ENCODE measurements at regions not wholly inside any gene's neighbourhood (a gene's known extent, or its start where the extent isn't known, plus 50 kb on each side); places are given as distances from the start of the nearest gene placed in this dataset.

DNA sequence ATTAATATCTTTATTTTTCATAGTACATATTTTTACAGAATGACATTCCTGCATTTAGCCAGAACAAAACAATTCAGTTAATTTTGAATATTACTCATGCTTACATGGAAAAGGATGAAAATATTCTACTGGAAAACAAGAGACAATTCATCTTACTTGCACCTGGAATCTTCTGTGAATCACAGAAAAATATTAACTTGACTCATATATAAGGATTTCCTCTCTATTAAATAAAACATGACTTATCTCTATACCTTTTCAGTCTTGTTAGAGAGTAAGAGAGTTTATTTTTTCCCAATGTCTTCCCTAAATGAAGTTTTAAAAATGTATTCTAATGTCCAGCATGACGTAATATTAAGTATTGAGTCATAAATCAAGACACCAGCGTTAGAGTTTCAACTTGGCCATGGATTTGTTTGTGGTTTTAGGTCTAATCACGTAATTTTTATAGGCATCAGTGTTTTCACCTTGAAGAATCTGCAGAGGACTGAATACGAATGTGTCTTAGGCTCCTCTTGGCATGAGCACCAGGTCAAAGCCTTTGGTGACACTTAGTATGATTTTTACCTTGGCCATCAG lies 445.1 kb upstream of the JAG1 start:
- TF ChIP-seq POLR2A (IDR thresholded peaks at IDR 0.05; ENCODE audit: low read depth, low read length) (no peak), PAX5 (IDR thresholded peaks at IDR 0.05; ENCODE audit: insufficient read depth, low read length, severe bottlenecking) (no peak), POLR2AphosphoS5 (IDR thresholded peaks at IDR 0.05; ENCODE audit: low read depth, low read length) (no peak), TAF1 (IDR thresholded peaks at IDR 0.05; ENCODE audit: low read depth, low read length) (no peak)
